HG02938 (cell line): ENCODE measurements at regions not wholly inside any gene's neighbourhood (a gene's known extent, or its start where the extent isn't known, plus 50 kb on each side); places are given as distances from the start of the nearest gene placed in this dataset.
"Not testable (repeated sequence)": the region's sequence is repeated elsewhere in the genome, so short reads cannot be mapped to it uniquely, and the experiment has no call there.

ENCODE experiments used
- ATAC-seq: cut with Tn5 transposase; IDR thresholded peaks from one replicate; pipeline ENCODE4 v1.9.1; 2021; ENCODE audit warnings: mild to moderate bottlenecking, moderate library complexity; ENCODE audit not compliant: unreplicated experiment

DNA sequence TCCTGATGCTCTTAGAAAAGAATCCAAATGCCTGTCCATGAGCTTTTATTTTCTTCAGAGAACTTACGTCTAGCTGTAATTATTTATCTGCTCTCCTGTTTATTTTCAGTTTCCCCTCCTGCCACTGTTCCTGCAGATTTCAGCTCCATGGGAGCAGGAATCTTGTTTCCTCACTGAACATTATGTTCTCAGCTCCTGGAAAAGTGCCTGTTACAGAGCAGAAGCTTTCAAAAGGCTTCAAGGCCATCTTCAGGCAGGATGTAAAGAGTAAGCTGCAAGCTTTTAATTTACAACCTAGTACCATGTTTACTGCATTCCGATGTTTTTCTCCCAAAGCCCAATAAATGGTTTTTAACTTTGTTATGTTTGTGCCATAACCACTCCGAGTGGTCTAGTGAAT lies 98.4 kb upstream of the BTG1 start:
- ATAC-seq = no peak

DNA sequence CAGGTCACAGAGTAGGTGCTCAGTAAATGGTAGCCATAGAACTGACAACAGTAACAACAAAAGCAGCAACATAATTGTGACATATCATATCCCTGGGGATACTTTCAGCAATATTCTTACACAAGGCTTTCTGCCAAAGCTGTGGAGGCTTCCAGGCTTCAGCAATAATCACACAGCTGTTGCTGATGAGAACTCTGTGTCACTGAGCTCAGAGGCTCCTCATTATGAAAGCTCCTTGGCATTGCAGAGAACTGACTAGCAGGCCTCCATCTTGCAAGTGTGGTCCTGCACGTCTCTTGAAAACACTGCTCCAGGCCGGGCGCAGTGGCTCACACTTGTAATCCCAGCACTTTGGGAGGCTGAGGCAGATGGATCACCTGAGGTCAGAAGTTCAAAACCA lies 97.3 kb upstream of the BTG1 start:
- ATAC-seq = no peak

DNA sequence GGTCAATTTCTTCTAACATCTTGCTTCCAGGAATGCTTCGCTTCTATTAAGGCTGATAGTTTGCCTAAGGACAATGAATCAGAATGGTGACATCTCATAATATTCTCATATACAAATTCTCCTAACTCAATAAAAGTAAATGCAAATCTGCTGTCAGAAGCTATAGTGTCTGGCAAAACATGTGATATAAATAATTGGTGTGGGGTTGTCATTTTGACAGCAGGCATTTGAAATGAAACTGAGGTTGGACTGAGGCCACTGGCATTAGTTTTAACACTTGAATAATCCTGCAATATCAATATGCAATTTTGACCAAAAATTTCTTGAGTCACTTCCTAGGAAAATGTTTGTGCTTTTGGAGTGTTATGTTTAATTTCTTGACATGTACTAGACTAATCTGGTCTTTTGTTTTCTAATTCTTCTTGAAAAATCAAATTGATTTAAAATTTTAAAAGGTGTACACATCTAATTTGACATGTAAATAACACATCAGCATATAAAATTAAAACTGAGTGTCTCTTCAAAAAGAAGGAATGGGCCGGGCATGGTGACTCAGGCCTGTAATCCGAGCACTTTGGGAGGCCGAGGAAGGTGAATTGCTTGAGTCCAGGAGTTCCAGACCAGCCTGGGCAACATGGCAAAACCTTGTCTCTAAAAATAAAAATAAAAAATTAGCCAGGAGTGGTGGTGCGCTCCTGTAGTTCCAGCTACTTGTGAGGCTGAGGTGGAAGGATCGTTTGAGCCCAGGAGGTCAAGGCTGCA lies 92.3 kb upstream of the BTG1 start:
- ATAC-seq = no peak

DNA sequence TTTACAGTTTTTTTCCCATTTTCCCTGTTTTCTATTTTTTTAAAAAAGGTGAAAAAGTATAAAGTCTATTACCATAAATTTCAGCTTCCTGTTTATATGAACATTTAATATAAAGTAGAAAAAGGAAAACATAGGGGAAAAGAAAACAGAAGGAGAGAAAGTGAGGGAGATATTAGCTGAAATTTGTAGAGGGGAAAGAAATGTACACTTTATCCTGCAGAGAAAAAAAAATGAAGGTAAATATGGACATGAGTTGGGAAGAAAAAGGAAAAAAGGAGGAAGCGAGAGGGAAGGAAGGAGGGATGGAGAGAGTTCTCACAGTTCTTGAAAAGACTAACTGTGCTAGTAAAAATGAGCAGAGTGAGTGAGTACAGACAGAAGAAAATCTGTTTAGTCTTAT lies 91.6 kb upstream of the BTG1 start:
- ATAC-seq = no peak

DNA sequence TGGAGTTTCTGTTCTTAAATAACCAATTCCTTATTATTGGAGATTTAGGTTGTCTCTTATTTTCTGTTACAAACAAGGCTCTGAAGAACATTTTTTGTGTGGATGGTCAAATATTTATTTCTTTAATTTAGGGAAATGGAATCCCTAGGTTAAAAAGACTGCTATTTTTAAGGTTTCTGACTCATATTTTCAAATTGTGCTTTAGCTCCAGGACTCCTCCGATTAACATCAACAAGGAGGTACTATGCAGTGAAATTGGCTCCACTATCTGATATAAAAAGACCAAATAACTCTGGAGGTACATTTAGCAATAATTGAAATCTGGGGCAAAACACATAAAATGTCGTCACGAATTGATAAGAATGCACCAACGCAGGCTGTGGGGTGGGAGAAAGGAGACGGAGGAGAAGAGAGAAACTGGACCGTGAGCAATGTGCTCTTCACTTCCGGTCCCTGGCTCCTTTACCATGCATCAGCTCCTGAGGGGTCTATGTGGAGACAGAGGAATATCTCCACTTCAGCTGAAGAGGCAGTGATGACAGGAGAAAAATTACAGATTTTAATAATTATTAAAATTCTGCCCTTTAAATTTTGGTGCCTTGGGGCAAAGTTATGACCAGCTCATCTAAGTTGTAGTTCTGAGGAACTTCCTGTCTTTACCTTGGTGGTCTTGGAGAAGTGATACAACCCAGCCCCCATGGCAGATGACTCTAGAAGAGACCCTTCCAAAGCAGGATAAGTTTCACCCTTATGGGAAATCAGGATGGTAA lies 90.2 kb upstream of the BTG1 start:
- no peak for ATAC-seq

DNA sequence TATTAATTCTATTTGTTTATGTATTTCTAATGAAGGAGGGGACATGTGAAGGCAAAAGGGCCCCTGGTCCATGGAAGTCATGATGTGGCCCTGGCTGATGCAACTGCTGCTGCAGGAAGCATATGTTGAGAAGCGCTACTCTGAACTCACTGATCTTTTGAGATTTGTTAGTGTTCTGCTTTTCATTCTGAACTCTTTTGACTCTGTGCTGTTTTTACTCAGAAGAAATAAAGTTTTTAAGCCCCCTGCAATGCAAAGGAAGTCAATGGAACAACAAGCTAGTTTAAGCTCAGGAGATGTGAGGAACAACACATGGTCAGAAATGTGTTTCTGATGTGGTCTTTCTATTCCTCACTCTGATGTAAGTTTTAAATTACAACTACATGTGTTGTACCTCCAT lies 88.9 kb upstream of the BTG1 start:
- ATAC-seq = no peak

DNA sequence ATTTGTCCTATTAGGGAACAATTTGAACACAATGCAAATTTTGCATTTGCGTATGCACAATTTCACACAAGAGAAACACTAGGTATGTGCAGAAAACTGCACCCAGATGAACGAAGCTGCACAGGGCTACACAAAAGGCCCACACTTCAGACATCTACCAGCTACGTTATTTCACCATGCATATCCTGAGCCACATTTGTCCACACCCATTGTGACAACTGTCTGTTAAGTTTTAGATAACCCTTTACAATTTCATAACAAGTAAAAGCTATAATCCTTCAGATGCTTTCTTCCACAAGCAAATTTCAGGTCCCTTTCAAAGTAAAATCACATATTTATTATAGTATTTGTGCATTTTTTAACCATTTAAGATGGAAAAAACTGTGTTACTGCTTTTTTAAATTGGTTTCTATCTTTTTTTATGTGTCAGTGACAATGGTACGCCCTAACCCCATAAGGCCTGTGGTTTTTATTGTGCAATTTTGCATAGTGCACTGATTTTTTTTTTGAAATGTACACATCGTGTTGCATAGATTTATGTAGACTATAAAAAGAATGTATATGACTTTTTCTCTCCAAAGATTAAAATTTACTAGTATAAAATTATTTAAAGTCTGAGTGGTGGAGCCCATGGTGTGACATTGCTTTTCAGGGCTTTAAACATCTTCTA lies 87.8 kb upstream of the BTG1 start:
- ATAC-seq = no peak

DNA sequence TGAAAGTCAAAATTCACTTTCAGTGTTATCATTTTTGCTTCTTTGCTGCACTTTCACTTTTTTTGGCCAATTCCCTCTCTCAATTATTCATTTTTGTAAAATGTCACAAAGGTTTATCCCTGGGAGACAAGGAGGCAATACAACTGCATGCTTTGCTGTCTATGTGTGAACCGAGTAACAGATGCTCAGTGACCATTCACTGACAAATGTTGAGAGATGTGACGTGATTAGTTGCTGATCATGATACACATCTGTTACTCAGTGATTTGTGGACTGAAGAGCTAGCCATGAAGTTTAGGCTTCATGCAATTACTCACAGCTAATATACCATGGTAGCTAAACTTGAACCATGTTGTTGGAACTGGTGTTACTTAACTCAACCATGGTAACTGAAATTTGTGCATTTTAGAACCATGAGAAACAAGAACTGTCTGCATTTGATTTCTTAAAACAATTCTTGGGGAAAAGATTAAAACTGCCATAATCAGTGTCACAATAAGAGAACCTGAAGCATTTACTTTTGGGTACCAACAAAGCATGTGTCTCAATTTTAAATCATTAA lies 86.8 kb upstream of the BTG1 start:
- ATAC-seq = not testable (repeated sequence)

DNA sequence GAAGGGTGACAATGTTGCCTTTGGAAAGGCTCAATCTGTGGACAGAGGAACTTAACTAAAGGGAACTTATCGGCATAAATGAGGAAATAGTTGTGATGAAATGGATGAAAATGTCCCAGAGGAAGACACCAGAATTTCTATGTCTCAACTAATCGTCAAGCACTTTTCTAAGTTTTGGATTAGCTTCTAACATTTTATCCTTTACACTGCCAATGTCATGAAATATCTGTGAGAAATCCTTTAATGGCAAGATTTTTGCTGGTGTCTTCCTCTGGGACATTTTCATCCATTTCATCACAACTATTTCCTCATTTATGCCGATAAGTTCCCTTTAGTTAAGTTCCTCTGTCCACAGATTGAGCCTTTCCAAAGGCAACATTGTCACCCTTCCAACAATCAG lies 86.3 kb upstream of the BTG1 start:
- ATAC-seq = not testable (repeated sequence)

DNA sequence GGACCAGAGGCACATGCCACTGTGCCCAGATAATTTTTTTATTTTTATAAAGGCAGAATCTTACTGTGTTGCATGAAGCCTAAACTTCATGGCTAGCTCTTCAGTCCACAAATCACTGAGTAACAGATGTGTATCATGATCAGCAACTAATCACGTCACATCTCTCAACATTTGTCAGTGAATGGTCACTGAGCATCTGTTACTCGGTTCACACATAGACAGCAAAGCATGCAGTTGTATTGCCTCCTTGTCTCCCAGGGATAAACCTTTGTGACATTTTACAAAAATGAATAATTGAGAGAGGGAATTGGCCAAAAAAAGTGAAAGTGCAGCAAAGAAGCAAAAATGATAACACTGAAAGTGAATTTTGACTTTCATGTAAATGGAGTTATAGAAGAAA lies 85.9 kb upstream of the BTG1 start:
- not testable (repeated sequence) for ATAC-seq

DNA sequence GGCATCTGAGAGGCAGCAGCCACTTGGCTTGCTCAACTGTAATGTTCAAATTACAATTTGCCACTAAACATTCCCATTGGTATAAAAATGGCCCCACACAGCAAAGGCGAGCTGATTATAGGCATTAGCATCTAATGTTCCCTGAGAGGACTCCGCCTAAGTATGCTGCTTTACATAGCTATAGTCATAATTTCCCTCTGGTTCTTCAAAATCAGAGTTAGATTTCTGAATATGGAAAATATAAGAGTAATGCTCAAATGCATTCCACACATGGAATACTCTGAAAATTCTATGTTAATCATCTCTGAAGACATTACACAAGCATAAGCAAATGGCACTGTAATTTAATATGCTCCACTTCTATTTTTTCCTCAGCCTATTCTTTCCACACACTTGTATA lies 83.7 kb upstream of the BTG1 start:
- ATAC-seq = no peak

DNA sequence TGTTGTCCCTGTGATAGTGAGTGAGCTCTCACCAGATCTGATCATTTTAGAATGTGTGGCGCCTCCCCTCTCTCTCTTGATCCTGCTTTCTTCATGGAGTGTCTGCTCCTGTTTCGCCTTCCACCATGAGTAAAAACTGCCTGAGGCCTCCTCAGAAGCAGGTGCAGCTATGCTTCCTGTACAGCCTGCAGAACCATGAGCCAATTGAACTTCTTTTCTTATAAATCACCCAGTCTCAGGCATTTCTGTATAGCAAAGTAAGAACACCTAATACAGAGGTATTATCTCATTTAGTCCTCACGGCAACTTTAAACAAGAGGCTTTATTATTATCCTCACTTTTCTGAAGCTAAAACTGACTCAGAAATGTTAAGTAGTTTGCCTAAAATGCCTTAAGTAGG lies 81.3 kb upstream of the BTG1 start:
- ATAC-seq = no peak

DNA sequence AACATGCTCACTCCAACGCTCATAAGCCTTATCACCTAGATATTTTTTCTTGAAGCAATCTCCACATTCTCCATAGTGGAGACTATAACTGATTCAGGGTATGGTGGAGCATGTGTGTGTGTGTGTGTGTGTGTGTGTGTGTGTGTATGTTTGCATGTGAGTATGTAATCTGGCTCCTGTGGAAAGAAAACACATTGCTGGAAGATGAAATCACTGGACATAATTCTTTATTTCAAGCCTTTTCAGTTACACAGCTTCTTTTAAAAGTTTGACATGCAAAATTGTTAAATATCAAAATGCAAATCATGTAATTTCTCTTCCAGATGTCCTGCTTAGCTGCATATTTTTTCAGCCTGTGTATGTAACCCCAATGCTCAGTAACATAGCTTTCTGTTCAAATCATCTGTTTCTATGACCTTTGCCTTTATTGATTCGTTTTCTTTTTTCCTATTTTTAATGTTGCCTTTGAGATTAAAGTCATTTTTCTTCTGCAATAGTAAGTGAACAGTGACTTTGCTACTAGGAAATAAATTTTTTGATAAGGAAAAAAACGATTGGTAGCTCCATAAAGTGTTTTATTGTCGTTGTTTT lies 80.5 kb upstream of the BTG1 start:
- no peak for ATAC-seq

DNA sequence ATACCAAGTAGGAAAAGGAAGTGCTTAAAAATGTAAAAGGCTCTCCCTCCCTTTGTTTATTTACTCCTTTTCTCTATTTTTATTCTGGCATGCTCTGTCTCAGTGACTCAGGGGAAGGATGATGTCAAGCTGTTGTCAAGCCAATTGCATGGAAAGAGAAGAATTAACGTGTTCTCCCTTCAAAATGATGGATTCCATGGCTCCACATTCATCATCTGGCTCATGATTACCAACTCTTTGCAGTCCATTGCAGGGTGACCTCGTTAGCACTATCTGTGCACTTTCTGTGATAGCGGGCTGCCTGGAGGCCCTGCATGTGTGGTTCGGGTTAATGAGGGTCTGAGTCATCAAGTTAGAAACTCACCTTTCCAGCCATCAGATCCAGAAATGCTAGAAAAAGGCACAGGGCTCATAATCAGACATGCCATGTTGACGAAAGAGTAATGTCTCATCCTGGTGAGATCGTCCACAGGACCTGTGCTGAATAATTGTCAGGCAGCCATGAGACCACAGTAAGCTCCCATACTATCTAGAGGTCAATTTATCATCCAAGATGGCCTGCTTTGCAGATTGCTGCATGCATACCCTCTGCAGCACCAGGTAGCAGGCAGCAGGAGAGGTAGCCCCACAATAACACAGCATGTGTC lies 79.2 kb upstream of the BTG1 start:
- no peak for ATAC-seq

DNA sequence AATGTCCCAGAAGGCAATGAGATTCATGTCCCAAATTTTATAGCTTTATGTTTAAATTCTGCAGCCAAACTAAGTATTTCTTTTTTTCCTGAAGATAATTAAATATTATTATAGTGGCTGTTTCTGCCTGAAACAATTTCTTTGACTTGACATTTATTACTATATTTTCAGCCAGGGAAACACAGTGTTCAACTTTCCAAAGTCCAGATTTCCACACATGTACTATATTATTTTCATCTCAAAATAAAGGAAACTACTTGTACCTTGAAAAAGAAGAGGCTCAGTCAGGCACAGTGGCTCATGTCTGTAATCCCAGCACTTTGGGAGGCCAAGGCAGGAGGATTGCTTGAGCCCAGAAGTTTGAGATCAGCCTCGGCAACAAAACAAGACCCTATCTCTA lies 77.8 kb upstream of the BTG1 start:
- no peak for ATAC-seq

DNA sequence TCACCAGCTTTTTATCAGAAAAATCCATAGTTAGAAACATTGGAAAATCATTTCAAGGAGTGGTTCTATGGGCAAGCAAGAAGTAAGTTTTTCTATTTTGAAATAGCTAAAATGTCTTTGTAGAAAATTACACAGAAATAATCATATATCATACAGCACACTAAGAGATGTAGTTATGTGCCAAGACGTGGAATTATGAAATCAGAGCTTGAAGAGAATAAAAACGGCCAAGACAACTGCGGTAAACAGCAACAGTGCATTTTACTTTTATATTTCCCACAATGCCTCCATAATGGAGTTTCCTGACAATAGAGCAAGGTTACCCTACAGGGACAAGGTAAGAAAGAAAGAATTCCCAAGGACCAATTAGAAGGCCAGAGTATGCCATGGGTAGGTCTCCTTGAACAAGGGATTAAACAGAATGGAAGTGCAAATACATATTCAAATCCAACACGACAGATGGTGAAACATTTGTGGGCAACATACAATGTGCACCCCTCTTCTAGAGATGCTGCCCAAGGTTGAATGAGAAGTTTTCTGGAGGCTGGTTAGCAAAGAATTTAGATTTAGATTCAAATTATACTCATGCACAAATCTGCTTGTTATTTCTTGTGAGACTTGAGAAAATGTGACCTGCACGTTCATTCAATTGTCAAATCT lies 76.1 kb upstream of the BTG1 start:
- no peak for ATAC-seq

DNA sequence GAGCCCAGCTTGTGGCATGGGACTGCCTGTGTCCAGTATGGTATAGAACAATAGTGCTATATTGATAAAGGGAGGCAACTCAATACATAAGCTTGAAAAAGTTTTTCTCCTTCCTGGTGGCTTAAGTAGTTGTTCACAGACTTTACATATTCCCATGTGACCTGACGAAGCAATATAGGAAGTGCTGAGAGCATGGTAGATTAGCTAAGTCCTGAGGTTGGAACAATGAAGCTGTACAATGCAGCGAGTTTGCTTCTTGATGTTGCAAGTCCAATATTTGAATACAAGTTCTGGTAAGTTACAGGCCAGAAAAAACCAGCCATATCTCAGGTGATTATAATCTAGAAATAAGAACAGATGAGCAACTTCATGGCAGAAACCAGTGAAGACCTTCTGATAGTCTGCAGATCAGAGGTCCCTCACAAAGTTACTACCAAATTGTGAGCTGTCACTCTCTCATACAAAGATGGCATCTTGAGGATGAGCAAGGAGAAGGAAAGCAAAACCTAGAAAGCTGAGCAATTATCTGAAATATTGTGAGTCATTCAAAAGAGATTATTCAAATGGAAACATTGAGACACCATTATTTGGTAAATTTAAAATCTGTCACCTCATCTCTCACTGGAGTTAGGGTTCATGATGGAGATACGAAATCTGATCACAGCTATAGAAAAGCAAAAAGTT lies 72.9 kb upstream of the BTG1 start:
- no peak for ATAC-seq

DNA sequence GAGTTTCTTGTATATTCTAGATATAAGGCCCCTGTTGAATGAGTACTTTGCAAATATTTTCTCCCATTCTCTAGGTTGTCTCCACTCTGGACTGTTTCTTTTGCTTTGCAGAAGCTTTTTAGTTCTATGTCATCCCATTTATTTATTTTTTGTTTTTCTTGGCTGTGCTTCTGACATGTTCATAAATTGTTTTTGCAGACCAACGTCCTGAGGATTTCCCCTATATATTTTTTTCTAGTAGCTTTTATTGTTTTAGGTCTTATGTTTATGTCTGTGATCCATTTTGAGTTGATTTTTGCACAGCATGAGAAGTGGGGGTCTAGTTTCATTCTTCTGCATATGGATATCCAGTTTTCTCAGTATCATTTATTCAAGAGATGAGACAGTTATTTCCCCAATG lies 70.4 kb upstream of the BTG1 start:
- no peak for ATAC-seq

DNA sequence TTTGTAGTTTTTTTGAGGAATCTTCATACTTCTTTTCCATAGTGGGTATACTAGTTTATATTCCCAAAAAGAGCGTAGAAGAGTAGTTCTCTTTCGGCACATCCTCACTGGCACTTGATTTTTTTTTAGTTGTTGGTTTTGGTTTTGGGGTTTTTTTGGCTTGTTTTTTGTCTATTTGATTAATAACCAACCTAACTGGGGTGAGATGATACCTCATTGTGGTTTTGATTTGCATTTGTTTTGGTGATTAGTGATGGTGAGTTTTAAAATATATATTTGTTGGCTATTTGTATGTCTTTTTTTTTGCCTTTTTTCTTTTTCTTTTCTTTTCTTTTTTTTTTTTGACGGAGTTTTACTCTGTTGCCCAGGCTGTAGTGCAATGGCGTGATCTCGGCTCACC lies 69.7 kb upstream of the BTG1 start:
- ATAC-seq = no peak

DNA sequence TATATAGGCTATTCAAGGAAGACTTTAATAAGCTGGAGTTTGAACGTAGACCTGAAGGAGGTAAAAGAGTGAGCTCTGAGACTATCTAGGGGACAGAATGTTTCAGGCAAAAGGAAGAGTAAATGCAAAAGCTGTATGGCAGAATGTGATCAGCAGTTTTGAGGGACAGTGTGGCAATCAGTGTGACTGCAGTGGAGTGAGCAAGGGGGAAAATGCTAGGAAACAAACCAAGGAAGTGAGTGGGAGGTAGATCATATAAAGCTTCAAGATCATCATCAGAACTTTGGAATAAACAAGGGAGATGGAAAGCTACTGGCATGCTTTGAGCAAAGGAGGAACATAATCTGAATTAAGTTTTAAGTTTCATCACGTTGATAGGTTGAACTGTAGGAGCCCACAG lies 67.5 kb upstream of the BTG1 start:
- ATAC-seq = no peak
